HG03565 (cell line): ENCODE measurements at regions not wholly inside any gene's neighbourhood (a gene's known extent, or its start where the extent isn't known, plus 50 kb on each side); places are given as distances from the start of the nearest gene placed in this dataset.
"Not testable (repeated sequence)": the region's sequence is repeated elsewhere in the genome, so short reads cannot be mapped to it uniquely, and the experiment has no call there.

Experiments used
- ATAC-seq: cut with Tn5 transposase; IDR thresholded peaks from one replicate; pipeline ENCODE4 v1.9.1; 2021; ENCODE audit warnings: mild to moderate bottlenecking, moderate library complexity; ENCODE audit not compliant: unreplicated experiment

- ATAC-seq: no peak
These were observed 68.5 kb downstream of the CDC14C start for GRCh38 chr7:48992816-48993215.

GRCh38 chr7:49001610-49002033 is 77.3 kb downstream of the CDC14C start:
- peak; percentile 99 for ATAC-seq

GRCh38 chr7:49010717-49011116 is 86.4 kb downstream of the CDC14C start:
- ATAC-seq: no peak

GRCh38 chr7:49014870-49015269 is 90.5 kb downstream of the CDC14C start:
- ATAC-seq: no peak

GRCh38 chr7:49020145-49020544 is 95.8 kb downstream of the CDC14C start:
- ATAC-seq: no peak

- no peak for ATAC-seq
These were observed 98.1 kb downstream of the CDC14C start for GRCh38 chr7:49022448-49022847.

GRCh38 chr7:49023345-49024328 is 99.3 kb downstream of the CDC14C start:
- no peak for ATAC-seq

GRCh38 chr7:49030221-49030620 is 105.9 kb downstream of the CDC14C start:
- ATAC-seq: no peak

GRCh38 chr7:49033140-49033539 is 108.8 kb downstream of the CDC14C start:
- not testable (repeated sequence) for ATAC-seq

GRCh38 chr7:49037346-49038210 is 113.2 kb downstream of the CDC14C start:
- no peak for ATAC-seq

- no peak for ATAC-seq
These were observed 114.5 kb downstream of the CDC14C start for GRCh38 chr7:49038821-49039358.

GRCh38 chr7:49060743-49061142 is 136.4 kb downstream of the CDC14C start:
- ATAC-seq: no peak

- no peak for ATAC-seq
These were observed 150.2 kb downstream of the CDC14C start for GRCh38 chr7:49074538-49074937.

GRCh38 chr7:49080896-49081475 is 156.6 kb downstream of the CDC14C start:
- no peak for ATAC-seq

- no peak for ATAC-seq
These were observed 163.7 kb downstream of the CDC14C start for GRCh38 chr7:49088017-49088416.

- no peak for ATAC-seq
These were observed 165.4 kb downstream of the CDC14C start for GRCh38 chr7:49089717-49090116.

GRCh38 chr7:49091089-49091488 is 166.7 kb downstream of the CDC14C start:
- no peak for ATAC-seq

- no peak for ATAC-seq
These were observed 167.2 kb downstream of the CDC14C start for GRCh38 chr7:49091519-49091918.

- no peak for ATAC-seq
These were observed 168.9 kb downstream of the CDC14C start for GRCh38 chr7:49093218-49093617.

- no peak for ATAC-seq
These were observed 170.5 kb downstream of the CDC14C start for GRCh38 chr7:49094866-49095265.
